HepG2 (cell line): ENCODE measurements at regions not wholly inside any gene's neighbourhood (a gene's known extent, or its start where the extent isn't known, plus 50 kb on each side); places are given as distances from the start of the nearest gene placed in this dataset.

Experiments used
- CTCF ChIP-seq: sonication (generic); formaldehyde crosslinking; IDR thresholded peaks from 2 replicates; pipeline ENCODE4 v1.5.0; 2020; ENCODE audit warnings: mild to moderate bottlenecking, missing genetic modification reagents, moderate library complexity
- ESRRA ChIP-seq: sonication (generic); formaldehyde crosslinking; IDR thresholded peaks from 2 replicates; pipeline ENCODE4 v1.5.1; 2020; ENCODE audit warnings: mild to moderate bottlenecking, low read depth, missing genetic modification reagents
- POLR2AphosphoS5 ChIP-seq: IDR thresholded peaks from 2 replicates; pipeline ENCODE4 v1.6.1; 2012; ENCODE audit warnings: low read depth, low read length
- XBP1 ChIP-seq: sonication (generic); formaldehyde crosslinking; IDR thresholded peaks from 2 replicates; pipeline ENCODE4 v1.5.0; 2020; ENCODE audit warnings: missing genetic modification reagents
- ZNF644 ChIP-seq: IDR thresholded peaks from 2 replicates; pipeline ENCODE4 v1.6.1; 2016; ENCODE audit warnings: low read depth
- ZNF660 ChIP-seq: sonication (generic); formaldehyde crosslinking; IDR thresholded peaks from 2 replicates; pipeline ENCODE4 v1.5.1; 2020; ENCODE audit warnings: mild to moderate bottlenecking, low read depth, missing genetic modification reagents, borderline replicate concordance
- TF ChIP-seq, protein P1 (sequence below): sonication (generic); formaldehyde crosslinking; IDR thresholded peaks from 2 replicates; pipeline ENCODE4 v1.5.0; 2020; ENCODE audit warnings: missing genetic modification reagents, mild to moderate bottlenecking, borderline replicate concordance

- TF ChIP-seq CTCF (CRISPR knock-in tag) (no peak), ZNF644 (CRISPR knock-in tag) (no peak), POLR2AphosphoS5 (no peak), XBP1 (no peak), ZNF660 (CRISPR knock-in tag) (no peak), ESRRA (no peak)
- TF ChIP-seq, protein P1, sequence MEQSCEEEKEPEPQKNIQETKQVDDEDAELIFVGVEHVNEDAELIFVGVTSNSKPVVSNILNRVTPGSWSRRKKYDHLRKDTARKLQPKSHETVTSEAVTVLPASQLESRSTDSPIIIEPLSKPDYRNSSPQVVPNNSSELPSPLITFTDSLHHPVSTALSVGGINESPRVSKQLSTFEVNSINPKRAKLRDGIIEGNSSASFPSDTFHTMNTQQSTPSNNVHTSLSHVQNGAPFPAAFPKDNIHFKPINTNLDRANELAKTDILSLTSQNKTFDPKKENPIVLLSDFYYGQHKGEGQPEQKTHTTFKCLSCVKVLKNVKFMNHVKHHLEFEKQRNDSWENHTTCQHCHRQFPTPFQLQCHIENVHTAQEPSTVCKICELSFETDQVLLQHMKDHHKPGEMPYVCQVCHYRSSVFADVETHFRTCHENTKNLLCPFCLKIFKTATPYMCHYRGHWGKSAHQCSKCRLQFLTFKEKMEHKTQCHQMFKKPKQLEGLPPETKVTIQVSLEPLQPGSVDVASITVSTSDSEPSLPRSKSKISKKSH (CRISPR knock-in tag): no peak
Observed at GRCh38 chr21:21730512-21730911, 732.3 kb downstream of the NCAM2 start.
